Erythroblast (primary cell): ENCODE measurements at regions not wholly inside any gene's neighbourhood (a gene's known extent, or its start where the extent isn't known, plus 50 kb on each side); places are given as distances from the start of the nearest gene placed in this dataset.

Source experiments
- DNase-seq, 2 experiments: peaks; one replicate each; lab custom pipeline; 2025; lab: John Stamatoyannopoulos, UW
- GATA1 ChIP-seq: IDR thresholded peaks from 2 replicates; pipeline ENCODE4 v1.6.1; 2011; ENCODE audit warnings: low read depth, mild to moderate bottlenecking, control low read depth, low read length, moderate library complexity
- POLR2A ChIP-seq: IDR thresholded peaks from 2 replicates; pipeline ENCODE4 v1.6.1; 2011; ENCODE audit warnings: mild to moderate bottlenecking, low read length

DNA sequence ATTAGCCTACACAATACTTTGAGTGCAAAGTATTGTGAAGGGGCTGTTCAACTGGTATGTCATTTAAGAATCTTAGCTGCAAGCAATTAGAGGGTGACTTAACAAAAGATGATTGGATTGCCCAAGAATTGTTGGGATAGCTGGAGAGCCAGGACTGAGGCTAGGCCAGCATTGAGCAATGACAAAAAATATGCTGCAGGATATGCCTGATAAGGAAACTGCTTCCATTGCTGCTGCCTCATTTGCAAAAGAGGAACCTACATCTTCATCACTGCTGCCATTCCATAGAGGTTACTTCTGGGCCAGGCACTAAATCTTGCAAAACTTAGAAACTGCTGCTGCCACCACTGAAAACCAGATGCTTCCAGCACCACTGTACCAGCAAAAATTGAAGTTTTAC, 108.0 kb upstream of the TBC1D5 start:
- no peak for DNase-seq
- TF ChIP-seq GATA1 (no peak), POLR2A (no peak)

DNA sequence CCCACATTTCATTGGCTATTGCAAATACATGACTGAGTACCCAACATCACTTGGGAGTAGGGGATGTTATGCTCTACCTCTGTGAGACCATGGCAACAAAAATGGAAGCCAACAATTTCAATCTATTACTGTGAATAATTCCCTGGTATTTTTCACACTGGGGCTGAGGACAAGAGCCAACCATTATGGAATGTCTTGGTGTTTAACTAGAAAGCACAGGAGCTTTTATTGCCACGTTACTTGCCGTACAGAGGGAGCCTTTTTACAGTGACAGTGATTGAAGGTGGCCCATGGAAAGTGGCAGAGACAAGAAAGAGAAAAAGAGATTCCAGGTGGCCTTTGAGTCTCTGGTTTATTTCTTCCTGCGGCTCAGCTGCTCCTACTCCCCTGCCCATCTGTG, 105.7 kb upstream of the TBC1D5 start:
- TF ChIP-seq POLR2A (no peak), GATA1 (no peak)

GRCh38 chr3:17847156-17847555, 104.7 kb upstream of the TBC1D5 start:
- no peak for DNase-seq
- TF ChIP-seq GATA1: no peak
- no peak for TF ChIP-seq POLR2A

More for the DNA sequence above, 105.7 kb upstream of the TBC1D5 start:
- DNase-seq: no peak

DNA sequence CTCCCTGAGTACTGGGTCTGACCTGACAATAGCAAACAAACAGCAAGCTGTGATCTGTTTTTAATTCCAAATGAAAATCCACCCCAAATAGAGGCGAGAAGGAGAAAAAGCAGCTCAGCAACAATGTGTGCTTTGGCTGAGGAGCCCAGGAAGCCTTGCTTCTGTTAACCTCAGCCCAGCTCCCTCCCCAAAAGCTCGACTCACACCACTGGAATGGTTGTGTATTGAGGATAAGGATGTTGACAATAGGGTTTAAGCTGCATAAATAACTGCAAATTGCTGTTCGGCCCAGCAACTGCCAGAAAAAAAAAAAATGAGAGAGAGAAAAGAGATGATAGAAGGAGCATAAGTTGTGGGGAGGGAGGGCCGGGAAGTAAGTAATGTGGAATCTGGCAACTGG, 104.0 kb upstream of the TBC1D5 start:
- no peak for DNase-seq
- TF ChIP-seq POLR2A: no peak
- no peak for TF ChIP-seq GATA1

GRCh38 chr3:17845026-17845812, 102.8 kb upstream of the TBC1D5 start:
- no peak for DNase-seq
- TF ChIP-seq POLR2A: no peak
- no peak for TF ChIP-seq GATA1

DNA sequence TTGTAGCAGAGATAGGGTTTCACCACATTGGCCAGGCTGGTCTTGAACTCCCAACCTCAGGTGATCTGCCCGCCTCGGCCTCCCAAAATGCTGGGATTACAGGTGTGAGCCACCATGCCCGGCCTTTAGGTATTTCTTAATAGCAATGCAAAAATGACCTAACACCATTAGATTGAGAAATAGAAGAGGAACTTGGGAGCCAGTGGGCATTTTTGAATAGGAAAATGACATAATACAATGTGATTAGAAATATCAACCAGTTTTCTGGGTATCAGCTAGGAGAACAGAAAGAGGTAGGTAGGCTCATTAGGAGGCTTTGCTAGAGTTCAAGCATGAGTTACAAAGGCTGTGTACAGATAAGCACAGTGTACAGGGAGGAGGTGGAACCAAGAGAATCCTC, 101.8 kb upstream of the TBC1D5 start:
- no peak for TF ChIP-seq GATA1
- no peak for DNase-seq

GRCh38 chr3:17841190-17841828, 98.9 kb upstream of the TBC1D5 start:
- peak; percentile 72 to 84 for DNase-seq
- TF ChIP-seq POLR2A (no peak), GATA1 (no peak)

- TF ChIP-seq GATA1 (no peak), POLR2A (no peak)
These were observed 98.2 kb upstream of the TBC1D5 start for GRCh38 chr3:17840651-17841050.

GRCh38 chr3:17840126-17840525, 97.7 kb upstream of the TBC1D5 start:
- DNase-seq: no peak

More at GRCh38 chr3:17840651-17841050, 98.2 kb upstream of the TBC1D5 start:
- no peak for DNase-seq

DNA sequence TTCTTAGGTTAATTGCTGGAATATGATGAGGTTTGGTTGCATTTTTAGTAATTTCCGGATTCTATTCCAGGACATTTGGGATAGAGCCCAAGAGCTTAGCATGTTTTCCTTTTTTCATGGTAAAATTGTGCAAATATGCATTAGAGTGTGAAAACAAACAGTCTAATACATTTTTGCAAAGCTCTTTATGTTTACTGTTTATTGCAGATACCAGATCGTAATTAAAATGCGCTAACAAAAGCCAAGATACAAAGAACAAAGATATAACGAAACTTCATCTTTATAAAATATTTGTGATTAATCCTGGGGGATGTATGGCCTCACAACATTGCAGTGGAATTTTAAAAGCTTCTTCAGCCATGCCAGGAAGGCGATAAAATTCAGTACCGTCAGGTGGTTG, 94.5 kb upstream of the TBC1D5 start:
- TF ChIP-seq GATA1 (no peak), POLR2A (no peak)
- DNase-seq: no peak

More at GRCh38 chr3:17840126-17840525, 97.7 kb upstream of the TBC1D5 start:
- TF ChIP-seq GATA1 (no peak), POLR2A (no peak)

DNA sequence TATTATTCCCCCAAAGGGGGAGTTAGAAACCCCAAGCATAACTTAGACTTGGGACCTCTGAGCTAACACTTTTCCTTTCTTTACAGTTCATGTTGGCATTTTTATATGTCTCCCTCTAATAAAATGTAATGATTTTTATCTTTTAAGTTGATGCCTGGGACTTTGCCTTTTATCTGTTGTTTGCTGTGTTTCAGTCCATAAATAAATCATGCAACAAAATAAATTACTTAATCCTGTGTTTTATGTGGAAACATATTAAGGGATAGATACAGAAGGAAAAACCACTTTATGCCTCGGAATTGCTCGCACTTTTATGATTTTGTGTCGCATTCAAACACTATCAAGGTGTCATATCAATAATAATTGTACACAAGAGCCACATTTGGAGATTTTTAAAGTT, 93.7 kb upstream of the TBC1D5 start:
- no peak for DNase-seq
- TF ChIP-seq POLR2A (no peak), GATA1 (no peak)

DNA sequence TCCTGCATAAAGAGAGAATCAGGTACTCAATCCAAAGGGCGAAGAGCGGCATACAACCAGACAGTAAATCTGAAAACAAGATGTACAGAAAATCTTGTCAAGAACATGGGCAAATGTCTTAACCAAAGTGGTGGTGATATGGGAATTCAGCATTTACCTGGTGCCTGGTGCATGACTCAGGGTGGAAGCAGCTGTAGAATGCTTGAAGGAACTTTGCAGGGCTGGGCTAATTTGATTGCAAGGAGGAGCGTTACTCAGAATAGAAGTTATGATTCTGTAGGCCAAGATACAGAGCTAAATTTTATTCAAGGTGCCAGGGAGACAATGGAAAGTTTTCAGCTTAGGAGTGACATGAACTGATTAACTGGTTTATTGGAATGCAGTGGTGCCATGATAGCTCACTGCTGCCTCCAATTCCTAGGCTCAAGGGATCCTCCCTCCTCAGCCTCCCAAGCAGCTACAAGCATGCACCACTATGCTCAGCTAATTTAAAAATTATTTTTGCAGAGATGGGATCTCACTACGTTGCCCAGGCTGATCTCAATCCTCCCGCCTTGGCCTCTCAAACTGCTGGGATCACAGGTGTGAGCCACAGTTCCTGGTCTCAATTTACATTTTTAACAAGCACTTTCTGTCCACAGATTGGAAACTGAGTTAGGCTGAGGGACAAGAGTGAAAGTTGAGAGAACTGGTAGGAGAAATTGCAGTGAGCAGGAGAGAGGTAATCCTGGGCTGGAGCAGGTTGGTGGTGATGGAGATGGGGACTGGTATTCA, 91.5 kb upstream of the TBC1D5 start:
- no peak for DNase-seq
- no peak for TF ChIP-seq GATA1
- TF ChIP-seq POLR2A: no peak

DNA sequence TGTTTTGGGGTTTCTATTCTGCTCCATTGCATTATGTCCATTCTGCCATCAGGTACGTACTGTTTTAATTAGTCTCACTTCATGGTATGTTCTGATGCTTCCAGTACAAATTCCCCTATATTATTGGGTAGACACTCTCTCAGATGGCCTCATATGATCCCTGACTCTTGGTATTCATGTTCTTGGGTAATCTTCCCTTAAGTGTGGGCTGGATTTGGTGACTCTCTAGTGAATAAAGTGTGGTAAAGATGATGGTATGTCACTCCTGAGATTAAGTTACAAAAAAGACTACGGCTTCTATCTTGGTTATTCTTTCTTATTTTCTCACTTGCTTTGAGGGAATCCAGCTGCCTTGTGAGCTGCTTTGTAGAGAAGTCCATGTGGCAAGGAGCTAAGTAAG, 89.6 kb upstream of the TBC1D5 start:
- no peak for TF ChIP-seq GATA1
- TF ChIP-seq POLR2A: no peak

GRCh38 chr3:17831366-17831765, 88.9 kb upstream of the TBC1D5 start:
- no peak for DNase-seq
- TF ChIP-seq POLR2A (no peak), GATA1 (no peak)

More for the DNA sequence above, 89.6 kb upstream of the TBC1D5 start:
- no peak for DNase-seq

- no peak for DNase-seq
- TF ChIP-seq GATA1 (no peak), POLR2A (no peak)
These were observed 88.4 kb upstream of the TBC1D5 start for GRCh38 chr3:17830788-17831187.
